ENCODE measurements at regions not wholly inside any gene's neighbourhood (a gene's known extent, or its start where the extent isn't known, plus 50 kb on each side); places are given as distances from the start of the nearest gene placed in this dataset.

DNA sequence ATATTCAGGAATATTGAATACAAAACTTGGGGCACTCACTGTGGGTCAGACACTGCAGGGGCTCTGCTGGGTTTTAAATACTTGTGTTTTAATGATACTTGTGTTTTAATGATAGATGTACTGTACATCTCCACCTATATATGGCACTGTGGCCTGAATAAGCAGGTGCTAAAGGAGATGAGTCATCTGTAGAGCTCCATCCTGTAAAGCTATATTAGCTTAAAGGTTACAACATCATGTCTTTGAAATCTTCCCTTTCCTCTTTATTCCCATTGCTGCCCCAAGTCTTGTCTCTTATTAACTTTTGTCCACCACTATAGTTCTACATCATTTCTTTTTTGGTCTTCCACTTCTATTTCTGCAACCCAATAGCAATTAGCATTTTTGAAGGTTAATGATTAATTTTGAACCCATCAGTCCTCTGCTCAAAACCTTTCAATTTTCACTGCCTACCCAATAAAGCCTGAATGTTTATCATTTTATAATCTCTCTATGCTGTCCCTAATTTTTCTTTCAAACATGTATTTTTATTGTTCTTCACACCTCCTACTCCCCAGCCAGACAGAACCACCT is 113.3 kb upstream of the PTGFR start:
- TF ChIP-seq EGR1 (IDR thresholded peaks at IDR 0.05) (no peak), CEBPB (IDR thresholded peaks at IDR 0.05) (no peak), NFIC (IDR thresholded peaks at IDR 0.05) (no peak), YY1 (IDR thresholded peaks at IDR 0.05; ENCODE audit: low read depth) (no peak), EP300 (IDR thresholded peaks at IDR 0.05; ENCODE audit: borderline replicate concordance) (no peak), TCF12 (IDR thresholded peaks at IDR 0.05; ENCODE audit: low read depth) (no peak), RAD21 (IDR thresholded peaks at IDR 0.05; ENCODE audit: low read depth) (no peak), FOXM1 (IDR thresholded peaks at IDR 0.05; ENCODE audit: borderline replicate concordance, low read depth) (no peak)
- TF ChIP-seq, protein P1, sequence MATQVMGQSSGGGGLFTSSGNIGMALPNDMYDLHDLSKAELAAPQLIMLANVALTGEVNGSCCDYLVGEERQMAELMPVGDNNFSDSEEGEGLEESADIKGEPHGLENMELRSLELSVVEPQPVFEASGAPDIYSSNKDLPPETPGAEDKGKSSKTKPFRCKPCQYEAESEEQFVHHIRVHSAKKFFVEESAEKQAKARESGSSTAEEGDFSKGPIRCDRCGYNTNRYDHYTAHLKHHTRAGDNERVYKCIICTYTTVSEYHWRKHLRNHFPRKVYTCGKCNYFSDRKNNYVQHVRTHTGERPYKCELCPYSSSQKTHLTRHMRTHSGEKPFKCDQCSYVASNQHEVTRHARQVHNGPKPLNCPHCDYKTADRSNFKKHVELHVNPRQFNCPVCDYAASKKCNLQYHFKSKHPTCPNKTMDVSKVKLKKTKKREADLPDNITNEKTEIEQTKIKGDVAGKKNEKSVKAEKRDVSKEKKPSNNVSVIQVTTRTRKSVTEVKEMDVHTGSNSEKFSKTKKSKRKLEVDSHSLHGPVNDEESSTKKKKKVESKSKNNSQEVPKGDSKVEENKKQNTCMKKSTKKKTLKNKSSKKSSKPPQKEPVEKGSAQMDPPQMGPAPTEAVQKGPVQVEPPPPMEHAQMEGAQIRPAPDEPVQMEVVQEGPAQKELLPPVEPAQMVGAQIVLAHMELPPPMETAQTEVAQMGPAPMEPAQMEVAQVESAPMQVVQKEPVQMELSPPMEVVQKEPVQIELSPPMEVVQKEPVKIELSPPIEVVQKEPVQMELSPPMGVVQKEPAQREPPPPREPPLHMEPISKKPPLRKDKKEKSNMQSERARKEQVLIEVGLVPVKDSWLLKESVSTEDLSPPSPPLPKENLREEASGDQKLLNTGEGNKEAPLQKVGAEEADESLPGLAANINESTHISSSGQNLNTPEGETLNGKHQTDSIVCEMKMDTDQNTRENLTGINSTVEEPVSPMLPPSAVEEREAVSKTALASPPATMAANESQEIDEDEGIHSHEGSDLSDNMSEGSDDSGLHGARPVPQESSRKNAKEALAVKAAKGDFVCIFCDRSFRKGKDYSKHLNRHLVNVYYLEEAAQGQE (IDR thresholded peaks at IDR 0.05; ENCODE audit: low read depth): no peak
- TF ChIP-seq, protein P2, sequence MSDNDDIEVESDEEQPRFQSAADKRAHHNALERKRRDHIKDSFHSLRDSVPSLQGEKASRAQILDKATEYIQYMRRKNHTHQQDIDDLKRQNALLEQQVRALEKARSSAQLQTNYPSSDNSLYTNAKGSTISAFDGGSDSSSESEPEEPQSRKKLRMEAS (IDR thresholded peaks at IDR 0.05): no peak
